ENCODE measurements at regions not wholly inside any gene's neighbourhood (a gene's known extent, or its start where the extent isn't known, plus 50 kb on each side); places are given as distances from the start of the nearest gene placed in this dataset.

DNA sequence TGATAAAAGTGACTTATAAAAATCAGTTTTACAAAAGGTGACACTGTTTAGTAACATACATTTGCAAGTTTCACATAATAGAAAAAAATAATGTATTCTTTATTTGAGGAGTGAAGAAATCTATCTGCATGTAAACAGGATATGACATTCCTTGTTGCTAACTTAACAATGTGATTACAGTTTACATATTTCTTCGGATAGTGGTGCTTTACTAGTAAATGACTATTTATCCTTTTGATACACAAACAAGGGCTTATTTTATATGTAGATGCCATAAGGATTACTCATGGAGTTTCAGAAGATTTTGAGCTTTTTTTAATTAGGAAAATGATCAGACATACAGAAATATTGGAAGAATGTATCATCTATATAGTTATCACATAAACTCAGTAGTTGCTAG lies 126.5 kb downstream of the SLIT2 start:
- Mint-ChIP-seq H3K27me3 (ENCODE audit: low read depth) (no peaks in the 10 kb centered on the region), H3K36me3 (ENCODE audit: low read depth) (no peaks in the 10 kb centered on the region), H3K27ac (ENCODE audit: unreplicated experiment) (no peak overlapping the region), H3K9me3 (no peaks in the 10 kb centered on the region), H3K4me3 (no peak overlapping the region), H3K4me1 (peaks cover 6% of the 10 kb centered on the region)
- TF ChIP-seq, protein P1, sequence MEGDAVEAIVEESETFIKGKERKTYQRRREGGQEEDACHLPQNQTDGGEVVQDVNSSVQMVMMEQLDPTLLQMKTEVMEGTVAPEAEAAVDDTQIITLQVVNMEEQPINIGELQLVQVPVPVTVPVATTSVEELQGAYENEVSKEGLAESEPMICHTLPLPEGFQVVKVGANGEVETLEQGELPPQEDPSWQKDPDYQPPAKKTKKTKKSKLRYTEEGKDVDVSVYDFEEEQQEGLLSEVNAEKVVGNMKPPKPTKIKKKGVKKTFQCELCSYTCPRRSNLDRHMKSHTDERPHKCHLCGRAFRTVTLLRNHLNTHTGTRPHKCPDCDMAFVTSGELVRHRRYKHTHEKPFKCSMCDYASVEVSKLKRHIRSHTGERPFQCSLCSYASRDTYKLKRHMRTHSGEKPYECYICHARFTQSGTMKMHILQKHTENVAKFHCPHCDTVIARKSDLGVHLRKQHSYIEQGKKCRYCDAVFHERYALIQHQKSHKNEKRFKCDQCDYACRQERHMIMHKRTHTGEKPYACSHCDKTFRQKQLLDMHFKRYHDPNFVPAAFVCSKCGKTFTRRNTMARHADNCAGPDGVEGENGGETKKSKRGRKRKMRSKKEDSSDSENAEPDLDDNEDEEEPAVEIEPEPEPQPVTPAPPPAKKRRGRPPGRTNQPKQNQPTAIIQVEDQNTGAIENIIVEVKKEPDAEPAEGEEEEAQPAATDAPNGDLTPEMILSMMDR (conservative IDR thresholded peaks at IDR 0.05), result no peak
- DNase-seq (ENCODE audit: low read depth, low spot score), result no peak

DNA sequence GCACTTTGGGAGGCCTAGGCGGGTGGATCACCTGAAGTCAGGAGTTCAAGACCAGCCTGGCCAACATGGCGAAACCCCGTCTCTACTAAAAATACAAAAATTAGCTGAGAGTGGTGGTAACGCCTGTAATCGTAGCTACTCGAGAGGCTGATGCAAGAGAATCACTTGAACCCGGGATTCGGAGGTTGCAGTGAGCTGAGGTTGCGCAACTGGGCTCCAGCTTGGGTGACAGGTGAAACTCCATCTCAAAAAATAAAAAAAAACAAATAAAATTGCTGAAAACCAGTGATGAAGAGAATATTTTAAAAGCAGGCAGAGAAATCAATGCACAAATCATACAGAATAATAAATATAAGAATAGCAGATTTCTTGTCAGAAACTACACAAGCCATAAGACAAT lies 129.3 kb downstream of the SLIT2 start:
- TF ChIP-seq, protein P1 (conservative IDR thresholded peaks at IDR 0.05), result no peak
- Mint-ChIP-seq H3K4me1 (no peaks in the 10 kb centered on the region), H3K4me3 (no peak overlapping the region), H3K27me3 (ENCODE audit: low read depth) (no peaks in the 10 kb centered on the region), H3K9me3 (no peaks in the 10 kb centered on the region), H3K27ac (ENCODE audit: unreplicated experiment) (no peak overlapping the region), H3K36me3 (ENCODE audit: low read depth) (no peaks in the 10 kb centered on the region)
- DNase-seq (ENCODE audit: low read depth, low spot score), result no peak

DNA sequence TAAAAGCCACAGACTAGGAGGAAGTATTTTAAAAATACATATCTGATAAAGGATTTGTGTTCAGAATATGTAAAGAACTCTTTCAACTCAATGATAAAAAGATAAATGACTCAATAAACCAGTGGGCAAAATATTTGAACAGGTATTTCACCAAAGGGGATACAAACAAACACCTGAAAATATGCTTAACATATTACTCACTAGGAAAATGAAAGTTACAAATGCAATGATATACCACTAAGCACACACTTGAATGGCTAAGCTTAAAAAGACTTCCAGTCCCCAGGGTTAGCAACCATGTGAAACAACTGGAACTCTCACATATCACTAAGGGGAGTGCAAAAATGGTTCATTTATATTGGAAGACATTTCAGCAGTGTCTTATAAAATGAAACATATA lies 131.6 kb downstream of the SLIT2 start:
- no peaks in the 10 kb centered on the region for H3K27me3 Mint-ChIP-seq (ENCODE audit: low read depth)
- H3K4me3 Mint-ChIP-seq, result no peak overlapping the region
- no peaks in the 10 kb centered on the region for H3K9me3 Mint-ChIP-seq
- H3K36me3 Mint-ChIP-seq (ENCODE audit: low read depth), result no peaks in the 10 kb centered on the region
- no peaks in the 10 kb centered on the region for H3K4me1 Mint-ChIP-seq
- TF ChIP-seq, protein P1 (conservative IDR thresholded peaks at IDR 0.05), result no peak
- no peak for DNase-seq (ENCODE audit: low read depth, low spot score)
- H3K27ac Mint-ChIP-seq (ENCODE audit: unreplicated experiment), result no peak overlapping the region

DNA sequence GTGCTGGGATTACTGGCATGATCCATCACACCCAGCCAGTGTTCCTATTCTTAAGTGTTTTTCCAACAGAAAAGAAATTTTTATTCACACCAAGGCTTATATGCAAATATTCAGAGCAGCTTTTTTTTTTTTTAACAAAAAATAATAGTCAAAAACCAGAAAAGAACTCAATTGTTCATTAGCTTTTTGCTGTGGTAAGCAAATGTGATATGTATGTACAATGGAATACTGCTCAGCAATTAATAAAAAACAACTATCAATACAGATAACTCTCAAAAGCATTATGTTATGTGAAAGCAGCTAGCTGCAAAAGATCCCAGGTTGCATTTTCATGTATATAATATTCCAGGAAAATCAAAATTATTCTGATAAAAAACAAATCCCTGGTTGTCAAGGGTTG lies 132.3 kb downstream of the SLIT2 start:
- no peaks in the 10 kb centered on the region for H3K9me3 Mint-ChIP-seq
- TF ChIP-seq, protein P1 (conservative IDR thresholded peaks at IDR 0.05), result no peak
- no peak overlapping the region for H3K4me3 Mint-ChIP-seq
- DNase-seq (ENCODE audit: low read depth, low spot score), result no peak
- no peaks in the 10 kb centered on the region for H3K4me1 Mint-ChIP-seq
- H3K27ac Mint-ChIP-seq (ENCODE audit: unreplicated experiment), result no peak overlapping the region
- no peaks in the 10 kb centered on the region for H3K27me3 Mint-ChIP-seq (ENCODE audit: low read depth)
- no peaks in the 10 kb centered on the region for H3K36me3 Mint-ChIP-seq (ENCODE audit: low read depth)

DNA sequence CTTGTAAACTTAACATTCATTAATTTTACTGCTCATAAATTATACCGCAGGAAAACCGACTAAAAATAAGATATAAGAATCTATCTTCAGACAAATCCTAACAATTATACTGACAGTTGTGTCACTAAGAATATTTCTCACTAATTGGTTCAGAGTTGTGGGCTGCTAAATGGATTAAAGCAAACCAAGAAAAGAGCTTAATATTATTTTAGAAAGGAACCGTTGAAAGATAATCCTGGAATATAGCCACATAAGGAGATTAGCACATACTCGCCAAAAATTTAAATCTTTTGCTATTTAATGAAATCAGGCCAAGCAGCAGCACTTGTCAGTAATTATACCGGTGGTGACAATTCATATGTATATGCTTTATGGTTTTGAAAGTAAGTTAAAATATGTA lies 132.8 kb downstream of the SLIT2 start:
- DNase-seq (ENCODE audit: low read depth, low spot score), result no peak
- Mint-ChIP-seq H3K27me3 (ENCODE audit: low read depth) (no peaks in the 10 kb centered on the region), H3K4me3 (no peak overlapping the region), H3K27ac (ENCODE audit: unreplicated experiment) (no peak overlapping the region), H3K9me3 (no peaks in the 10 kb centered on the region), H3K4me1 (no peaks in the 10 kb centered on the region), H3K36me3 (ENCODE audit: low read depth) (no peaks in the 10 kb centered on the region)
- TF ChIP-seq, protein P1 (conservative IDR thresholded peaks at IDR 0.05), result no peak

Data from neural crest cell (in vitro differentiated cells).